Mesodermal cell (in vitro differentiated cells): ENCODE measurements at regions not wholly inside any gene's neighbourhood (a gene's known extent, or its start where the extent isn't known, plus 50 kb on each side); places are given as distances from the start of the nearest gene placed in this dataset.

Experiments used
- H3K27ac ChIP-seq: 2 replicates; pipeline ENCODE4 v1.7.0; 2013; ENCODE audit warnings: mild to moderate bottlenecking, low read depth, low read length, moderate library complexity; ENCODE audit not compliant: severe bottlenecking
- H3K36me3 ChIP-seq: 2 replicates; pipeline ENCODE4 v1.7.1; 2013; ENCODE audit warnings: mild to moderate bottlenecking, low read length, moderate library complexity; ENCODE audit not compliant: control insufficient read depth, insufficient read depth
- H3K4me1 ChIP-seq: one replicate; pipeline ENCODE4 v1.7.1; 2013; ENCODE audit warnings: mild to moderate bottlenecking, low read length; ENCODE audit not compliant: insufficient read depth, control insufficient read depth, poor library complexity, severe bottlenecking
- H3K4me3 ChIP-seq: 2 replicates; pipeline ENCODE4 v1.7.0; 2013; ENCODE audit warnings: low read length, control low read depth, mild to moderate bottlenecking; ENCODE audit not compliant: insufficient read depth, poor library complexity, severe bottlenecking; ENCODE audit errors: extremely low read depth
- H3K9me3 ChIP-seq: 2 replicates; pipeline ENCODE4 v1.7.1; 2013; ENCODE audit warnings: mild to moderate bottlenecking, low read length, moderate library complexity; ENCODE audit not compliant: control insufficient read depth
- WGBS, 2 experiments: methylation state at CpG; one replicate each; pipeline ENCODE4 v1.1.5; 2013; ENCODE audit warnings: missing lambda C conversion rate in 2 of 2; ENCODE audit not compliant: insufficient coverage in 2 of 2; 5-methylcytosine and 5-hydroxymethylcytosine counted together

GRCh38 chr13:71255633-71256032 lies 611.4 kb downstream of the DACH1 start:
- no peaks in the 10 kb centered on the region for H3K4me1 ChIP-seq
- no CpG with 5 or more reads among the region's 1 CpG for WGBS, 2 experiments
- no peak overlapping the region for H3K4me3 ChIP-seq

GRCh38 chr13:71254384-71254783 lies 612.6 kb downstream of the DACH1 start:
- no peaks in the 10 kb centered on the region for H3K36me3 ChIP-seq
- H3K9me3 ChIP-seq: no peaks in the 10 kb centered on the region
- no peak overlapping the region for H3K27ac ChIP-seq
- WGBS, 2 experiments: 88 to 91% methylated on average over 2 to 4 of the region's 4 CpGs
- no peak overlapping the region for H3K4me3 ChIP-seq
- no peaks in the 10 kb centered on the region for H3K4me1 ChIP-seq

More at GRCh38 chr13:71255633-71256032, 611.4 kb downstream of the DACH1 start:
- Histone ChIP-seq H3K36me3 (no peaks in the 10 kb centered on the region), H3K9me3 (no peaks in the 10 kb centered on the region), H3K27ac (no peak overlapping the region)

- Histone ChIP-seq H3K4me3 (no peak overlapping the region), H3K36me3 (no peaks in the 10 kb centered on the region), H3K4me1 (no peaks in the 10 kb centered on the region), H3K9me3 (no peaks in the 10 kb centered on the region), H3K27ac (no peak overlapping the region)
- WGBS, 2 experiments: no CpG with 5 or more reads among the region's 4 CpGs
Measured at GRCh38 chr13:71252184-71252704, 614.8 kb downstream of the DACH1 start.

- H3K4me1 ChIP-seq: no peaks in the 10 kb centered on the region
- H3K27ac ChIP-seq: no peak overlapping the region
- 90 to 100% methylated on average over 1 to 2 of the region's 4 CpGs for WGBS, 2 experiments
- no peak overlapping the region for H3K4me3 ChIP-seq
- H3K9me3 ChIP-seq: no peaks in the 10 kb centered on the region
- H3K36me3 ChIP-seq: no peaks in the 10 kb centered on the region
Measured at GRCh38 chr13:71251292-71251951, 615.6 kb downstream of the DACH1 start.

- Histone ChIP-seq H3K9me3 (no peaks in the 10 kb centered on the region), H3K4me3 (no peak overlapping the region), H3K27ac (no peak overlapping the region), H3K4me1 (no peaks in the 10 kb centered on the region), H3K36me3 (no peaks in the 10 kb centered on the region)
- 65 to 75% methylated on average over 1 of the region's 1 CpG for WGBS, 2 experiments
Measured at GRCh38 chr13:71249011-71249410, 618.0 kb downstream of the DACH1 start.

GRCh38 chr13:71244161-71244560 lies 622.8 kb downstream of the DACH1 start:
- WGBS, 2 experiments: 83 to 100% methylated on average over 2 of the region's 3 CpGs
- no peaks in the 10 kb centered on the region for H3K36me3 ChIP-seq
- H3K4me3 ChIP-seq: no peak overlapping the region
- H3K4me1 ChIP-seq: no peaks in the 10 kb centered on the region
- no peak overlapping the region for H3K27ac ChIP-seq
- H3K9me3 ChIP-seq: no peaks in the 10 kb centered on the region

GRCh38 chr13:71242201-71242600 lies 624.8 kb downstream of the DACH1 start:
- no peaks in the 10 kb centered on the region for H3K36me3 ChIP-seq
- H3K27ac ChIP-seq: no peak overlapping the region
- no peaks in the 10 kb centered on the region for H3K9me3 ChIP-seq
- H3K4me3 ChIP-seq: no peak overlapping the region
- no peaks in the 10 kb centered on the region for H3K4me1 ChIP-seq
- WGBS, 2 experiments: 79 to 100% methylated on average over 1 to 2 of the region's 4 CpGs

GRCh38 chr13:71240911-71241310 lies 626.1 kb downstream of the DACH1 start:
- no peaks in the 10 kb centered on the region for H3K36me3 ChIP-seq
- H3K4me1 ChIP-seq: no peaks in the 10 kb centered on the region
- WGBS, 2 experiments: no CpG with 5 or more reads among the region's 1 CpG
- H3K27ac ChIP-seq: no peak overlapping the region
- no peaks in the 10 kb centered on the region for H3K9me3 ChIP-seq
- no peak overlapping the region for H3K4me3 ChIP-seq

- H3K27ac ChIP-seq: no peak overlapping the region
- no peaks in the 10 kb centered on the region for H3K36me3 ChIP-seq
- H3K4me1 ChIP-seq: no peaks in the 10 kb centered on the region
- no peaks in the 10 kb centered on the region for H3K9me3 ChIP-seq
- no peak overlapping the region for H3K4me3 ChIP-seq
- no CpG with 5 or more reads among the region's 3 CpGs for WGBS, 2 experiments
Measured at GRCh38 chr13:71237332-71237731, 629.7 kb downstream of the DACH1 start.

GRCh38 chr13:71219698-71220415 lies 647.1 kb downstream of the DACH1 start:
- H3K4me3 ChIP-seq: no peak overlapping the region
- H3K36me3 ChIP-seq: no peaks in the 10 kb centered on the region
- no peaks in the 10 kb centered on the region for H3K4me1 ChIP-seq
- no peaks in the 10 kb centered on the region for H3K9me3 ChIP-seq
- H3K27ac ChIP-seq: no peak overlapping the region
- 83 to 87% methylated on average over 2 to 3 of the region's 8 CpGs for WGBS, 2 experiments

GRCh38 chr13:71218960-71219359 lies 648.0 kb downstream of the DACH1 start:
- Histone ChIP-seq H3K4me1 (no peaks in the 10 kb centered on the region), H3K36me3 (no peaks in the 10 kb centered on the region)

More at GRCh38 chr13:71218960-71219359, 648.0 kb downstream of the DACH1 start:
- WGBS, 2 experiments: 17% methylated on average over 1 of the region's 3 CpGs; no CpG with 5 or more reads in 1 of the 2 experiments
- no peak overlapping the region for H3K4me3 ChIP-seq
- no peaks in the 10 kb centered on the region for H3K9me3 ChIP-seq
- H3K27ac ChIP-seq: no peak overlapping the region
